HG02852 (cell line): ENCODE measurements at regions not wholly inside any gene's neighbourhood (a gene's known extent, or its start where the extent isn't known, plus 50 kb on each side); places are given as distances from the start of the nearest gene placed in this dataset.

Source experiments
- ATAC-seq: cut with Tn5 transposase; IDR thresholded peaks from one replicate; pipeline ENCODE4 v1.9.1; 2021; ENCODE audit warnings: mild to moderate bottlenecking, moderate library complexity; ENCODE audit not compliant: unreplicated experiment

- ATAC-seq = no peak
Observed at GRCh38 chr2:18750672-18751554, 161.5 kb upstream of the NT5C1B start.

- no peak for ATAC-seq
Observed at GRCh38 chr2:18749912-18750526, 160.7 kb upstream of the NT5C1B start.

GRCh38 chr2:18745431-18746272 is 156.3 kb upstream of the NT5C1B start:
- ATAC-seq = no peak

DNA sequence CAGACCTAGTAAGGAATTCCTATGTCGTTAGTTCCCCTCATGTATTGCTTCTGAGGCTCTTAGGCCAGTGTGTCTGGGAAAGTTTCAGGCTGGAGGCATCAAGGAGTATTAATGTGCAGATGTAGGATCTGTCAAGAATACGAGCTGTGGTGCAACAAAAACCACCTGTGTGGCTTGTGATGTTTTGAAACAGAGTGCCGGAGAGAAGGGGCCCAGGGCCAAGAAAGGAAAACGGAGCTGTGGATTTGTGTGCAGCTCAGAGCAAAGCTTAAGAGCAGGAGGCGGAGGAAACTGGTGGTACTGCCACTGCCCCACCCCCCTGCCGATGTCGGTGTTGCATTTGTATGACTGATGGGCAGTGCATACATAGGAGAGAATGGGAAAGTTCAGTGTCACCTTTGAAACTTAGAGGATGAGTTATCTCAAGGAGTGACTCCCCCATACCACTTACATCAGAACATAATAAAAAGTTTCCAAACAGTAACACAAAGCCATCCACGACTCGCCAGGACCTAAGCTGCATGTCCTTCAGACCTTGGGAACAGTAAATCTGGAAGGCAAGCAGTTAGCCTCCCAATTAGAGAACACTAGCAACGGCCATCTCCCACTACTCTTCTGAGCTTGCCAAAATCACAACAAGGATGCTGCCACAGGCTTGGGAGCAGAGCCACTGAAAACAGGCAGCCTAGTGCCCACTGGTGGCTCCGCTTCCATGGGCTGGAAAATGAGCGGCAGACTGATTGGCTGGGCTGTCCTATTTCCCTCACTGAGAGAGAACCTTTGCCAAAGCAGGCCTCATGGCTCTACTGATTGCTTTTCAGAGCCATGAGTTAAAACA is 152.7 kb upstream of the NT5C1B start:
- ATAC-seq = no peak

DNA sequence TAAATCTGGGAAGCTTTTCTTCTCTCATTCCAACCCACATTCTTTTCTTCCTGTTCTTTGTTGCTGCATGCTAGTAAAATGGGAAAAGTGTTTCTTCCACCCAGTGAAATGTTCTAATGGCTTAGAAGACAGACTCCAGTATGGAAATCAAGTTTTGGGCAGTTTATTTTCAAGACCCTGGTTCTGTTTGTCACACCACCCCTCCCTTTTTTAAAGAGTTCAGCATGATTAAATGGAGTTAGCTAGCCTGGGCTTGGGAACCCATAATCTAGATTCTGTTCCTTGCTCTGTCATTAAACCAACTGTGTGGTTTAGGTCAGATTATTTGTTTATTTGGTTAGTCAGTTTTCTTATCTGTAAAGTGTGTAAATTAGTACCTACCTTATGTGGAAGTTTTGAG is 151.8 kb upstream of the NT5C1B start:
- no peak for ATAC-seq

DNA sequence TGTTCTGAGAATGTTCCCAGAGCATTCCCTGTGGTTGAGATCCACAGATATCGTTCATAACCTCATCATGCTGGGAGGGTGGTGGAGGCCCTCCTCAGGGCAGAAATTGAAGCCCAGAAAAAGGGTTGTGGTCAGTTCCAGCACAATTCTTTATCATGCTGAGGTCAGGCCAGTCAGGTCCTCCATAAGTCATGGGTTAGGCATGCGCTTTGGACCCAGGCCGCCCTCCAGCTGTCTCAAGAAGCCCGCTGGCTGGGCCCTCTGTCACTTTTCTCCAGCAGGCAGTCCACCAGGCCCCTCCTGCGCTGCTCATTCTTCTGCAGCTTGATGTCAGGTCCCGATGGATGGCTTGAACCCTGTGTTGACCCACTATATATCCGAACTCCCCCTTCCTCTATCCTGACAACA is 151.1 kb upstream of the NT5C1B start:
- ATAC-seq = no peak

- ATAC-seq = no peak
Observed at GRCh38 chr2:18731666-18732065, 142.3 kb upstream of the NT5C1B start.

- no peak for ATAC-seq
Observed at GRCh38 chr2:18724371-18725145, 135.2 kb upstream of the NT5C1B start.

GRCh38 chr2:18723219-18723618 is 133.8 kb upstream of the NT5C1B start:
- no peak for ATAC-seq

DNA sequence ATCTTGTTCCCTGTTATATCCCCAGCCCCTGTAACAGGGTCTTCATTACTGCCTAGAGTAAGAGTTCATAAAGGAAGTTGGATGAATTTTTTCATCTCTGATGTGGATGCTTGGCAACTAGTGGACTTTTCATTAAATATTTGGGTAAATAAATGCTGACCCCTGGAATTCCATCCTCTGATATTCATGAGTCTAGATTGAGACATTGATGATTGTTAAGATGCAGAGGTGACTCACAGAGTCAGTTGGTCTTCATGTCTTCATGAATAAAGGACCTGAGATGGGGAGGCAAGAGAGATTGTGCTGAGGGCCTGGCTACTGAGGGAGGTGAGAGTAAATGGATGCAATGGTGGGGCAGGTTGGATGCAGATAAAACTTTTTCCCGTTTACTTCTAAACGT is 132.7 kb upstream of the NT5C1B start:
- ATAC-seq = no peak

- no peak for ATAC-seq
Observed at GRCh38 chr2:18721038-18721922, 131.9 kb upstream of the NT5C1B start.

- no peak for ATAC-seq
Observed at GRCh38 chr2:18719978-18720775, 130.8 kb upstream of the NT5C1B start.

- no peak for ATAC-seq
Observed at GRCh38 chr2:18708203-18708715, 118.9 kb upstream of the NT5C1B start.

DNA sequence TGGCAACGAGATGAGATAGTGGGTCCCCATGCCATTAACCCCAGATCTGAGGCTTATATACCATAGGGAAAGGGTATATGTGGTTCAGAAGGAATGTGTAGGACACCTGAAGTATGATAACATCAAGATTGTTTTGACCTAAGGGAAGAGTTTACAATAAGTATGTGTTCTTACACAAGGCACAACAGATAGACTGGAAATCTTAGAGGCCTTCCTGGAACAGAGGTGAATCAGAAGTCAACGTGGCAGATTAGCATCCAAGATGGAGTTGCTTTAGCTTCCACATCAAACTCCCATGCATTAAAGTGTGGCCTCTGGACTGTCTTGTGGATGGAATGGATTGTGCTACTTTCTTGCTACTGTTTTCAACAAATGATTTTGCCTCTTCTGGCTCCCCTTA is 116.6 kb upstream of the NT5C1B start:
- ATAC-seq = no peak

DNA sequence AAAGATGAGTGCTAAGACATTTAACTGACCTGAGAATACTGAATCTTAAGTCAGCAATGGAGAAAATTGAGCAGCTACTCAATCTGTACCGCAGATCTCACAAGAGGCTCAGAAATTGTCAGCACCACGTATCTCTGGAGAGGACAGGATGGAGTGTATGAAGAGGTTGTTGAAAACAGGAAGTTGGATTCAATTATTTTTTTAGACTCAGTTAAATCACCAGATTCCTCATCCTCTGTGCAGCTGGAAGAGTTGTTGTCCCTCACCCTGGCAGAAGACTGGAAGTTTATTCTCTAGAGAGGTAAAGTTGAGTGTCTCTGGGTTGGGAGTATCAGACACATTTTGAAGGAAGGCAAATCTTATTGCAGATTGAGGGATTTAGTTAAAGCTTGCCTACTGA is 114.9 kb upstream of the NT5C1B start:
- no peak for ATAC-seq

DNA sequence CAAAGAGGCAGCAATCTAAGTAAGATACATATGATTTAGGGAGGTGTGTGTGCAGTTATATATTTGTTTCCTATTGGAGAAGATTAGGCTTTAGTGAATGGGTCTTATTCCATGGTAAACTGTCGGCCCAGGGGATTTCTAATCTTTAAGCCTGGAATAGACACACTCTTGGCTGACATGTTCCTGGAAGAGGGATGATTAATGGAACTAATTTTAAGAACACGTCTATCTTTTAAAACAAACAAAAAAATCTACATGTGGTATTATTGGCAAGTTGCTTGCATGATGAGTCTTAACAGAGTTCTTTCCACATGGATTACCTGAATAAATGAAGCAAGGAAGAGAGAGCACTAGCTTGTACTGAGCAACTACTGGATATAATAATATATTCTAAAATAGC is 114.2 kb upstream of the NT5C1B start:
- ATAC-seq = no peak

- ATAC-seq = no peak
Observed at GRCh38 chr2:18701981-18702380, 112.6 kb upstream of the NT5C1B start.

GRCh38 chr2:18701546-18701945 is 112.2 kb upstream of the NT5C1B start:
- ATAC-seq = no peak
